ENCODE measurements at regions not wholly inside any gene's neighbourhood (a gene's known extent, or its start where the extent isn't known, plus 50 kb on each side); places are given as distances from the start of the nearest gene placed in this dataset.
A peak's percentile ranks its signal among the peaks of the same experiment; 100 is the strongest.
"Not testable (repeated sequence)": the region's sequence is repeated elsewhere in the genome, so short reads cannot be mapped to it uniquely, and the experiment has no call there.

GRCh38 chr1:79497193-79497773 lies 490.8 kb upstream of the ADGRL4 start:
- DNase-seq (ENCODE audit: low spot score), result peak; percentile 56

GRCh38 chr1:79496129-79496528 lies 489.6 kb upstream of the ADGRL4 start:
- no peak for DNase-seq (ENCODE audit: low spot score)

GRCh38 chr1:79493702-79494101 lies 487.2 kb upstream of the ADGRL4 start:
- DNase-seq (ENCODE audit: low spot score), result not testable (repeated sequence)

GRCh38 chr1:79488572-79489121 lies 482.1 kb upstream of the ADGRL4 start:
- DNase-seq (ENCODE audit: low spot score), result not testable (repeated sequence)

GRCh38 chr1:79478728-79479373 lies 472.3 kb upstream of the ADGRL4 start:
- DNase-seq (ENCODE audit: low spot score), result no peak

GRCh38 chr1:79478160-79478559 lies 471.6 kb upstream of the ADGRL4 start:
- DNase-seq (ENCODE audit: low spot score), result no peak

- DNase-seq (ENCODE audit: low spot score), result no peak
Observed at GRCh38 chr1:79472067-79472656, 465.6 kb upstream of the ADGRL4 start.

- DNase-seq (ENCODE audit: low spot score), result no peak
Observed at GRCh38 chr1:79469139-79469538, 462.6 kb upstream of the ADGRL4 start.

- DNase-seq (ENCODE audit: low spot score), result no peak
Observed at GRCh38 chr1:79460773-79461436, 454.4 kb upstream of the ADGRL4 start.

GRCh38 chr1:79457562-79458224 lies 451.2 kb upstream of the ADGRL4 start:
- no peak for DNase-seq (ENCODE audit: low spot score)

- no peak for DNase-seq (ENCODE audit: low spot score)
Observed at GRCh38 chr1:79448426-79448825, 441.9 kb upstream of the ADGRL4 start.

- no peak for DNase-seq (ENCODE audit: low spot score)
Observed at GRCh38 chr1:79441238-79441637, 434.7 kb upstream of the ADGRL4 start.

- no peak for DNase-seq (ENCODE audit: low spot score)
Observed at GRCh38 chr1:79437540-79437939, 431.0 kb upstream of the ADGRL4 start.

- no peak for DNase-seq (ENCODE audit: low spot score)
Observed at GRCh38 chr1:79431340-79431739, 424.8 kb upstream of the ADGRL4 start.

GRCh38 chr1:79430437-79430836 lies 423.9 kb upstream of the ADGRL4 start:
- no peak for DNase-seq (ENCODE audit: low spot score)

GRCh38 chr1:79422726-79423125 lies 416.2 kb upstream of the ADGRL4 start:
- no peak for DNase-seq (ENCODE audit: low spot score)

GRCh38 chr1:79398501-79398900 lies 392.0 kb upstream of the ADGRL4 start:
- DNase-seq (ENCODE audit: low spot score), result no peak

GRCh38 chr1:79396901-79397300 lies 390.4 kb upstream of the ADGRL4 start:
- no peak for DNase-seq (ENCODE audit: low spot score)

GRCh38 chr1:79388694-79389361 lies 382.3 kb upstream of the ADGRL4 start:
- no peak for DNase-seq (ENCODE audit: low spot score)

GRCh38 chr1:79386730-79387129 lies 380.2 kb upstream of the ADGRL4 start:
- no peak for DNase-seq (ENCODE audit: low spot score)

GRCh38 chr1:79380078-79380477 lies 373.5 kb upstream of the ADGRL4 start:
- DNase-seq (ENCODE audit: low spot score), result no peak

GRCh38 chr1:79376106-79376505 lies 369.6 kb upstream of the ADGRL4 start:
- no peak for DNase-seq (ENCODE audit: low spot score)
